ENCODE measurements at regions not wholly inside any gene's neighbourhood (a gene's known extent, or its start where the extent isn't known, plus 50 kb on each side); places are given as distances from the start of the nearest gene placed in this dataset.

DNA sequence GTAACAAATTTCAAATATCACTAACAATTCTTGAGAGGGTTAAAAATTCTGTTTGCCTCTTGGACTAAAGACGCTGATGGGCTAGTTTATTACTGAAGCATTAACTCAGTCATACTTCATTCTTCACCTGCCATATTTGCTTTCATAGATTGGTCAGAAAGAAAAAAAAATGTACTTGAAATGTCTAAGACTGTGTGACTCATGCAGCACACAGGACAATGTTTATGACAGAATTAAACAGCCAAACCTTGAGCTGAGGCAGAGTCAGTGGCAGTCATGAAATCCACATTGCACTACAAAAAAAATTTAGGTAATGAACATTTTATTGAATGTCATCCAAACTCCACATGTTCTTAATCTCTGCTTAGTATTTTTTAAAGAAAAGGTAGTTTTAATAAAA is 135.6 kb downstream of the PRR20E start:
- Histone ChIP-seq H3K27ac (no peak overlapping the region), H3K4me1 (no peaks in the 10 kb centered on the region), H3K4me3 (no peak overlapping the region), H3K9me3 (no peaks in the 10 kb centered on the region), H3K36me3 (no peaks in the 10 kb centered on the region), H3K27me3 (no peaks in the 10 kb centered on the region)
- no peak for DNase-seq
- TF ChIP-seq, protein P1, sequence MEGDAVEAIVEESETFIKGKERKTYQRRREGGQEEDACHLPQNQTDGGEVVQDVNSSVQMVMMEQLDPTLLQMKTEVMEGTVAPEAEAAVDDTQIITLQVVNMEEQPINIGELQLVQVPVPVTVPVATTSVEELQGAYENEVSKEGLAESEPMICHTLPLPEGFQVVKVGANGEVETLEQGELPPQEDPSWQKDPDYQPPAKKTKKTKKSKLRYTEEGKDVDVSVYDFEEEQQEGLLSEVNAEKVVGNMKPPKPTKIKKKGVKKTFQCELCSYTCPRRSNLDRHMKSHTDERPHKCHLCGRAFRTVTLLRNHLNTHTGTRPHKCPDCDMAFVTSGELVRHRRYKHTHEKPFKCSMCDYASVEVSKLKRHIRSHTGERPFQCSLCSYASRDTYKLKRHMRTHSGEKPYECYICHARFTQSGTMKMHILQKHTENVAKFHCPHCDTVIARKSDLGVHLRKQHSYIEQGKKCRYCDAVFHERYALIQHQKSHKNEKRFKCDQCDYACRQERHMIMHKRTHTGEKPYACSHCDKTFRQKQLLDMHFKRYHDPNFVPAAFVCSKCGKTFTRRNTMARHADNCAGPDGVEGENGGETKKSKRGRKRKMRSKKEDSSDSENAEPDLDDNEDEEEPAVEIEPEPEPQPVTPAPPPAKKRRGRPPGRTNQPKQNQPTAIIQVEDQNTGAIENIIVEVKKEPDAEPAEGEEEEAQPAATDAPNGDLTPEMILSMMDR (IDR thresholded peaks at IDR 0.05) = no peak
- intact Hi-C loops (cut with DNase I; ENCODE audit: low total_unique reads) = no loop called here

DNA sequence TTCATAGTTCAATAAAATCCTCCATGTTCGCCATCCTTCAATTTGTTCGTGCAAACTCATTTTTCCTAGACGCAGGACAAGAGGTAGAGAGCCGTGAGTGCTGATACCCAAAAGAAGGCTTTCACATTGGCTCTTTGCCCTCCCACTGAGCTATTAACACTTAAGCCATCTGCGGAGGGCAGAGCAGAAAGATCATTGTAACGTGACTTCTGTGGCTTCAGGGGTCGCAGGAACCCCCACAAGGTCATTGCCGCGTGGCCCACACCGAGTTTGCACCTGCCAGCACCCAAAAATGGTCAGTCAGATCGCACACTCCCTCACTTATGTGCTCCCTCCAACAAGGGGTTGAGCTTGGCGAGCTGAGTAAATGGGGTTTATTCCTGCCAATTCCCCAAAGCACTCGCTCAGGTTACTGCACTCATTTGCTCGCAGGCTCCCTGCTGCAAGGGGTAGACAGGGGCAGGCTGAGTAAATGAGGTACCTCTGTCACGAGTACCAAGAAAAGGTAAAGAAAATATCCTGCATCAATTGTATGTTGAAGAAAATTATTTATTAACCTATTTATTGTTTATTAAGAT is 144.1 kb downstream of the PRR20E start:
- Histone ChIP-seq H3K4me3 (no peak overlapping the region), H3K9me3 (no peaks in the 10 kb centered on the region), H3K4me1 (no peaks in the 10 kb centered on the region), H3K27me3 (no peaks in the 10 kb centered on the region), H3K27ac (no peak overlapping the region), H3K36me3 (no peaks in the 10 kb centered on the region)
- intact Hi-C loops (cut with DNase I; ENCODE audit: low total_unique reads) = no loop called here
- no peak for DNase-seq
- TF ChIP-seq, protein P1 (IDR thresholded peaks at IDR 0.05) = no peak

DNA sequence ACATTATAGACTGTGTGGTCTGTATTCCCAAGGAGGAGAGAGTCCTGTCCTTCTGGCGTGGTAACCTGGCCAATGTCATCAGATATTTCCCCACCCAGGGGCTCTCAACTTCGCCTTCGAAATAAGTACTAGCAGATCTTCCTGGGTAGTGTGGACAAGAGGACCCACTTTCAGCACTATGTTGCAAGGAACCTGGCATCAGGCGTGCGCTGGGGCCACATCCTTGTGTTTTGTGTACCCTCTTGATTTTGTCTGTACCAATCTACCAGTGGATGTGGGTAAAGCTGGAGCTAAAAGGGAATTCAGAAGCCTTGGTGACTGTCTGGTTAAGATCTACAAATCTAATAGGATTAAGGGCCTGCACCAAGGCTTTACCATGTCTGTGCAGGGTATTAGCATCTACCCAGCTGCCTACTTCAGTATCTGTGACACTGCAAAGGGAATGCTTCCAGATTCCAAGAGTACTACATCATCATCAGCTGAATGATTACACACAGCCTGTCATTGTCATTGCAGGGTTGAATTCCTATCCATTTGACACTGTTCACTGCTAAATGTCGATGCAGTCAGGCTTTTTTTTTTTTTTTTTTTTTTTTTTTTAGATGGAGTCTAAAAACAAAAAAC is 148.0 kb downstream of the PRR20E start:
- H3K27me3 ChIP-seq = no peaks in the 10 kb centered on the region
- DNase-seq = no peak
- TF ChIP-seq, protein P1 (IDR thresholded peaks at IDR 0.05) = no peak
- no peaks in the 10 kb centered on the region for H3K9me3 ChIP-seq
- intact Hi-C loops (cut with DNase I; ENCODE audit: low total_unique reads) = no loop called here
- no peak overlapping the region for H3K27ac ChIP-seq
- no peak overlapping the region for H3K4me3 ChIP-seq
- H3K36me3 ChIP-seq = no peaks in the 10 kb centered on the region
- no peaks in the 10 kb centered on the region for H3K4me1 ChIP-seq

DNA sequence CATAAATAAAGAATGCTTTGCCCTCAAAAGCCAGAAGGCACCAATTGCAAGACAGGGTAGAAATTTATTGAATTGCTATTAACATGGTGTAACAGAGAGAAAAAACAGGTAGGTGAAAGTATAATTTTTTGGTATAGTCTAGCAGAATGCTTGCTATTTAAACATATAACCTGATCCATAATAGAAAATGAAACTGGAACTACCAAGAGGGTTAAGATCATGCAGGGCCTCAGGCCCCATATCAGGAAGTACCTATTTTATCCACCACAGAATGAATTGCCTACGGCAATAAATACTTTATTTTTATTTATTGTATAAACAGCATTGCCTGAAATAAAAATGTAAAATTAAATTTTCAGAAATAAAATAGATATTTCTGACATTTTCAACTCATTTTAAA is 159.5 kb downstream of the PRR20E start:
- no peak for DNase-seq
- H3K36me3 ChIP-seq = no peaks in the 10 kb centered on the region
- no peaks in the 10 kb centered on the region for H3K9me3 ChIP-seq
- intact Hi-C loops (cut with DNase I; ENCODE audit: low total_unique reads) = no loop called here
- no peak overlapping the region for H3K4me3 ChIP-seq
- H3K4me1 ChIP-seq = no peaks in the 10 kb centered on the region
- TF ChIP-seq, protein P1 (IDR thresholded peaks at IDR 0.05) = no peak
- H3K27me3 ChIP-seq = no peaks in the 10 kb centered on the region
- no peak overlapping the region for H3K27ac ChIP-seq

DNA sequence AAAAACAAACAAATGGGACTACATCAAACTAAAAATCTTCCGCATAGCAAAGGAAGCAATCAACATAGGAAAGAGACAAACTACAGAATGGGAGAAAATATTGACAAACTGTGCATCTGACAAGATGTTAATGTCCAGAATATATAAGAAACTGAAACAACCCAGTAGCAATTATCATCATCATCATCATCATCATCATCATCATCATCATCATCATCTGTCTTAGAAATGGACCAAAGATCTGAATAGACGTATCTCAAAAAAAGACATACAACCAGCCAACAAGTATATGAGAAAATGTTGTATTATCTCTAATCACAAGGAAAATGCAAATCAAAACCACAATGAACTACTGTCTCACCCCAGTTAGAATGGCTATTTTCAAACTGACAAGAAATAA is 173.9 kb downstream of the PRR20E start:
- intact Hi-C loops (cut with DNase I; ENCODE audit: low total_unique reads) = no loop called here
- Histone ChIP-seq H3K9me3 (no peaks in the 10 kb centered on the region), H3K27ac (no peak overlapping the region), H3K36me3 (no peaks in the 10 kb centered on the region), H3K4me3 (no peak overlapping the region), H3K4me1 (no peaks in the 10 kb centered on the region), H3K27me3 (no peaks in the 10 kb centered on the region)
- TF ChIP-seq, protein P1 (IDR thresholded peaks at IDR 0.05) = no peak
- DNase-seq = no peak

All from tibial artery (tissue), 4 donors.